Heart left ventricle (tissue), 13 donors: ENCODE measurements at regions not wholly inside any gene's neighbourhood (a gene's known extent, or its start where the extent isn't known, plus 50 kb on each side); places are given as distances from the start of the nearest gene placed in this dataset.

Experiments
- CTCF ChIP-seq, 12 donors: fragments of 200-600 bp; sonication (generic) in 4 of 12; IDR thresholded peaks; one replicate each; pipeline versions ENCODE4 v1.5.0 to v1.8.0; 2018 to 2022; ENCODE audit warnings: antibody characterized with exemption in 12 of 12, mild to moderate bottlenecking in 5 of 12
- POLR2A ChIP-seq, 2 donors: fragments of 450-650 bp; IDR thresholded peaks; one replicate each; pipeline ENCODE4 v1.6.1; 2017; ENCODE audit warnings: antibody characterized with exemption in 2 of 2, mild to moderate bottlenecking in 2 of 2, moderate library complexity in 2 of 2
- donor health status: ischemic (EF 13 %, LVEDD 7.1; RV severe dilation, severe dysfunction).
- donor health status: DM: no; HTN: yes; CAD: no.
- donor health status: DM: no; HTN: no; CAD: no.
- donor health status: ischemic (EF 25% LVEDD 6.9; RV normal size, moderate dysfunction).
- donor health status: ischemic (EF 25% LVEDD 5.7; RV mildly dilated, moderate dysfunction).
- donor health status: ischemic (EF 35%, LVEDD 5.7; RV mildly dilated, moderate dysfunction).
- donor health status: nonischemic (EF 11% LVEDD 7.7; RV severe dilation, severe dysfunction).
- donor health status: DM: yes; HTN: yes; CAD: no.
- donor health status: PGD.
- donor health status: ischemic (EF 29% LVEDD 5.4; RV normal size, mild dysfunction).
- donor health status: nonischemic (EF 23%, LVEDD 6.1; RV moderate dilation, normal function).

- TF ChIP-seq CTCF (IDR thresholded peaks at IDR 0.05) (no peak), POLR2A (IDR thresholded peaks at IDR 0.05) (no peak)
Measured at GRCh38 chr1:103460511-103460910, 65.0 kb upstream of the RNPC3 start.
